Stimulated activated naive CD4-positive, alpha-beta T cell (primary cell): ENCODE measurements at regions not wholly inside any gene's neighbourhood (a gene's known extent, or its start where the extent isn't known, plus 50 kb on each side); places are given as distances from the start of the nearest gene placed in this dataset.

ENCODE experiments used
- DNase-seq, 6 experiments: peaks; one replicate each; lab custom pipeline; 2025; lab: John Stamatoyannopoulos, UW

DNA sequence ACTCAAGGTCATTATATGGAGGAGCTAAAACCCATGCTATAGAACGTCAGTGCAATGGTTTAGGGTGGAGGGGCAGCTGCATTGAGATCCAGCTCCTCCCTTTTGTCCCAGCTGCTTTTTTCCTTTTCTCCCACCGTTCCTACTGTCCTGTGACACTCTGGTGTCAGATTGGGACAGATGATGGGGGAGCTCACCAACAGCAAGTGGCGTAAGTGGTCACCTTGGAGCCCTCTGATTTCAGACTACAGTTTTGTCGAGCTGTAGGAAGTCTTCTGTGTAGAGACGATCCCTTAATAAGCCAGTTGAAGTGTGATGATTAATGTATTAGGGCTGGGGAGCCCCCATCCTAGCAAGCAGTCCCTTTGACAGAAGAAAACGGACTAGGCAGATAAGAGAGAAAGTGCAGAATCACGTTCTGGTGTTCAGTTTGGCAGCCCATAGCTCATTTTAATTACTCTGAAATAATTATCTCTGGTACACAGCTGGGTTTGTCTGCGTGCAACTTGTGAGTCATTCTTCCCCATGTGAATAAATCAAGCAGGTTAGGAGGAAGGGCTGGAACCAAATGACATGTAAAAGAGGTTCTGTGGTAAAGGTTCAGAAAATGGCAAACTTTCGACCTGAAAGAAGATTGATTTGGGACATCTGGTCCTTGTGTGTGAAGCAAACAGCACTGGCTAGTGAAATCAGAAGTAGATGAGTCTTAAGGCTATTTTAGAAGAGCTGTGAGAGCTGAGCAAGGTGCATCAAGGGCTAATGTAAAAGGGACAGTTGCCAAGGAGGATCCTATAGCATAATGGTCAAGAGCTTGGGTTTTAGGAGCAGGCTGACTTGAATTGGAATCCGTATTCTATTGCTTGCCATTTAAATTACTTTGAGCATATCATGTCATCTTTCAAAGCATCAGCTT is 241.4 kb downstream of the EDEM1 start:
- no peak for DNase-seq

- DNase-seq, result no peak
These were observed 242.0 kb downstream of the EDEM1 start for GRCh38 chr3:5429517-5429890.

DNA sequence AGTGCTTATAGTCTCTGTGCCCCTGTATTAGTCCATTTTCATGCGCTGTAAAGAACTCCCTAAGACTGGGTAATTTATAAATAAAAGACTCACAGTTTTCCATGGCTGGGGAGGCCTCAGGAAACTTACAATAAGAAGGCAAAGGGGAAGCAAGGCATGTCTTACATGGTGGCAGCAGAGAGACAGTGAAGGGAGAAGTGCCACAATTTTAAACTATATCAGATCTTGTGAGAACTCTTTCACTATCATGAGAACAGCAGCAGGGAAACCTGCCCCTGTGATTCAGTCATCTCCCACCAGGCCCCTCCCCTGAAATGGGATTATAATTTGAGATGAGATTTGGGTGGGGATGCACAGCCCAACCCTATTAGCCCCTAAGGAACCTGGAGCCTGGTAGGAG is 243.2 kb downstream of the EDEM1 start:
- no peak for DNase-seq

DNA sequence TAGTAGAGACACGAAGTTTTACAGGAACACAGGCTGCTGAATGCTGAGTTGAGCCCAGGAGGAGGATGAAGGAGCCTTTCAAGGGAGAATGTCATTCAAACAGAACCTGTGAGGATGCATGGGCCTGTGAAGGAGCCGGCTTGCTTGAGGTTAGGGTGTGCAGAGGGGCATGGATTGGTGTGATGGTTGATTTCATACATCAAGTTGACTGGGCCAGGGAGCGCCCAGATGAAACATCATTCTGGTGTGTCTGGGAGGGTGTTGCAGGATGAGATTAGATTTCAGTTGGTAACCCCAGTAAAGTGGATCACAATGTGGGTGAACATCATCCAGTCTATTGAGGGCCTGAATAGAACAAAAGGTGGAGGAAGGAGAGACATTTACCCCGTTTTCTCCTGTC is 243.6 kb downstream of the EDEM1 start:
- no peak for DNase-seq

DNA sequence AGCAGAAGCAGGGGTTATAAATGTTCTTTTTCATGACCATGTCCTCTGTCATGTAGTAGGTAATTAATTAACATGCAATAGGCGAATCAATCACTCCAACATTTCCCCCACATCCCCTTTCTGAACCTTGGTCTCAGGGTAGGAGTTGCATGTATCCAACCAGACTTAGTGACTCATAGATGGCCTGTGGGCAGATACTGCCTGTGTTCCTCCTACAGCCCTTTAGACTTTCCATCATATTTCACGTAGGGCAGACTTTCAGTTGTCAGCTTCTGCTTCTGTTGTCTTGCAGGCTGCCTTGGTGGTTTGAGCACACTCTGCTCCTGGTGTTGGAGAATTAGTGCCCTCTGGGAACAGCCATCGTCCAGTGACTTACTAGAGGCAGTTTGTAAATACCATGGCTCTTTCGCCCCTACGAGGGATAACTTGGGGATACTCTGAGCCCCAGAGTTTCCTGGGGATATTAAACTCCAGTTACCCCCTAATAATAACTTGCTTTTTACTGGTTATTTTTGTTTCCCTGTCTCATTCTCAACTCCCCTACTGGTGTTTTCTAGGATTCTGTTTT is 244.4 kb downstream of the EDEM1 start:
- DNase-seq, result no peak

GRCh38 chr3:5437296-5437782 is 249.8 kb downstream of the EDEM1 start:
- no peak for DNase-seq

GRCh38 chr3:5437783-5438323 is 250.3 kb downstream of the EDEM1 start:
- DNase-seq, result no peak

- no peak for DNase-seq
These were observed 253.9 kb downstream of the EDEM1 start for GRCh38 chr3:5441401-5441800.

GRCh38 chr3:5442106-5442785 is 254.7 kb downstream of the EDEM1 start:
- DNase-seq, result no peak

- no peak for DNase-seq
These were observed 255.3 kb downstream of the EDEM1 start for GRCh38 chr3:5442786-5443138.

DNA sequence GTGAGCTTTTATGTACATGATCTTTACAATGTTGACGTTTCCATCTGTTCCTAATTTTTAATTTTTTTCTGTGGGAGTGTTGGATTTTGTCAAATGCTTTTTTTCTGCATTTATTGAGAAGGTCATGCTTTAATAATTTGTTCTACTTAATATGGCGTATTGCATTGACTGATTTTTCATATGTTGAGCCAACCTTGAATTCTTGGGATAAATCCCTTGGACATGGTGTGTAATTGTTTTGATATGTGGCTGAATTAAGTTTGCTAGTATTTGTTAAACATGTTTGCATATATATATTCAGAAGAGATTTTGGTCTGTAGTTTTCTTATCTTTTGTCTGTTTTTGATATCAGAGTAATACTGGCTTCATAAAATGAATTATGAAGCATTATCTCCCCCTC is 256.7 kb downstream of the EDEM1 start:
- no peak for DNase-seq

DNA sequence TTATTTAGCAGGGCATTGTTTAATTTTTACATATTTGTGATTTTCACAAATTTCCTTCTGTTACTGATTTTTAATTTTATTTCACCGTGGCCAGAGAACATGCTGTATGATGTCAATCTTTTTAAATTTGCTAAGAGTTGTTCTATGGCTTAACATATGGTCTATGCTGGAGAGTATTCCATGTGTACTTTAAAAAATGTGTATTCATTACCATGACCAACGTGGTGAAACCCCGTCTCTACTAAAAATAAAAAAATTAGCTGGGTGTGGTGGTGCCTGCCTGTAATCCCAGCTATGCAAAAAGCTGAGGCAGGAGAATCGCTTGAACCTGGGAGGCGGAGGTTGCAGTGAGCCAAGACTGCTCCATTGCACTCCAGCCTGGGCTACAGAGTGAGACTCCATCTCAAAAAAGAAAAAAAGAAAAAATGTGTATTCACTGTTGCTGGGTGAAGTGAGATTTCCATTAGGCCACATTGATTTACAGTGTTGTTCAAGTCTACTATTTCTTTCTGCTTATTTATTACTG is 258.2 kb downstream of the EDEM1 start:
- no peak for DNase-seq

DNA sequence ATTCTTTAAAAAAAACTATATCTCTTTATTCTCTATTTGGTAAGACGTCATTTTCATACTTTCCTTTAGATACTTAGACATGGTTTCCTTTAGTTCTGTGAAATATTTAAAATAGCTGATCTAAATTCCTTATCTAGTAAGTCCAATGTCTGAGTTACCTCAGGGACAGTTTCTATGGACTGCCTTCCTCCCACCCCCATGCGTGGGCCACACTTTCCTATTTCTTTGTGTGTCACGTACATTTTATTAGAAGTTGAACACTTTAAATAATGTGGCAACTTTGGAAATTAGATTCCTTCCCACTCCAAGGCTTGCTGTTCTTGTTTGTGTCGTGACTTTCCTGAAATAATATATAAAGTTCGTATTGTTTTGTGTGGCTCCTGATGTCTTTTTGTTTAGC is 260.7 kb downstream of the EDEM1 start:
- no peak for DNase-seq

DNA sequence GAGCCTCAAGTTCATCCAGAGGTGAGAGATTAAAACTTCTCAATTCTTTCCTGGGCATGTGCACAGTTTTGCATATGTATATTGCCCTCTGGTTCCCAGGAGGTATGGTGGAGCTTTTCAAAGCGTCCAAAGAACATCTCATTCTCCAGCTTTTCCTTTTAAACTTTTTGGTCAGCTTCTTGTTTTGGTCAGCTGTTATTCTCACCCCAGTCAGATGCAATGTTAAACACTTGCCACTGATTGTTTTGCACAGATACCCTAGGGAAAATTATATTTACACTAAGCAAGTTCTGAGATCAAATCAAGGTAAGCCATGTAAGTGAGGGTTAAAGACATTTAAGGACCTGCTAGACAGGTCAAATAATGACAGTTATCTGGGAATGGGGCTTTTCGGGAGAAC is 261.3 kb downstream of the EDEM1 start:
- DNase-seq, result no peak

- no peak for DNase-seq
These were observed 268.7 kb downstream of the EDEM1 start for GRCh38 chr3:5456199-5456598.

DNA sequence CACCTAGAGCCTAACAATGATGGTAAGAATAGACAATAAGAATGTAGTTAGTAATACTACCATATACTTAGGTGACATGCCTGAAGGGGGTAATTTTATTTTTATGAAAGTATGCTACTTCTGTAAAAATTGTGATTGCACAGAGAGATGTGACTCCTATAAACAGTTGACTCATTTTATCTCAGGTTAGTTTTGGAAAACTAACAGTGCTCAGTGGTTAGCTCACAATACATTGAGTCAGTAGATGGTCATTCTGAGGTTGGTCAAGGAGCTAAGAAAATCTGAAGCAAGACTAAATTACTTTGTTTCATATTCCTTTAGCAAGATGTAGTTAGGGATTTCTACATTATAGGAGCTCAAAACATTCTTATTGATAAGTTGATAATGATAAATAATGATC is 271.0 kb downstream of the EDEM1 start:
- DNase-seq, result no peak

DNA sequence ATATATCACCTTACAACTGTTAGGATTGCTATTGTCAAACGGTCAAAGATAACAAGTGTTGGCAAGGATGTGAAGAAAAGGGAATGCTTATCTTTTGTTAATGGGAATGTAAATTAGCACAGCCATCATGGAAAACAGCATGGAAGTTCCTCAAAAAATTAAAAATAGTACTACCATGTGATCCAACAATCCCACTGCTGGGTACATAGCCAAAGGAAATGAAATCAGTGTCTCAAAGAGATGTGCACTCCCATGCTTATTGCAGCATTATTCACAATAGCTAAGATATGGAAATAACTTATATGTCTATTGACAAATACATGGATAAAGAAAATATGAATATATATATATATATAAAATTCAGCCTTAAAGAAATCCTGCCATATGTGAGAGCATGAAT is 274.6 kb downstream of the EDEM1 start:
- no peak for DNase-seq

DNA sequence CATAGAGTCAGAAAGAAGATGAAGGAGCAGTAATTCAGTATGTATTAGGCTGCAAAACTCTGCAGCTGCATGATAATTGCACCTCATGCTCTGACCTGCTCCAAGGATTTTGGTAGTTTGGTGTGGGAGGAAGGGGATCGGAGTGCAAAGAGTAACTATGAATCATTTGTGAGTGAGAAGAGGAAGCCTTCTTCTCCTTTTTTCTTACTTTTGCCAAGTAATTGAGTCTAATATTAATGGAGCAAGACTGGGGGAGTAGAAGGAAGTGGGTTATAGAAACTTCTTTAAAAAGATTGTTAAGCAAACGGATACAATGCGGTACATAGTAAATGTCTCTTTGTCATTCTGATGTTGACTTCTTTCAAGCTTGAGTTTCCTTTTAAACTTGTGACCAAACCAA is 276.5 kb downstream of the EDEM1 start:
- no peak for DNase-seq

DNA sequence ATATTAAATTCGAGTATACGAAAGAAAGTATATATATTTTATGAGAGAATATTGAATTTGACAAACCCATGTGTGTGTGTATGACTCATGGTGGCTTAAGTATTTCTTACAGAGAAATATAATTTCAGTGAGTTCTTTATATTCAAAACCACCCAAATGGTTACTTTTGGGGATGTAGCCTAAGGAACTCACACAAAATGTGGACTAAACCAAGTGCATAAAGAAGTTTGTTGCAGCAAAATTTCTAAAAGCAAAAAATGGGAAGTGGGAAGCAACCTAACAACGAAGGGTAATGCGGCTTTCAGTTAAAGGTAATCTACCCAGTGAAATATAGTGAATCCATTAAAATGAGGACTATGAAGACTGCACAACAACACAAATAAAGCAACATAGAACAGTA is 277.1 kb downstream of the EDEM1 start:
- DNase-seq, result no peak

GRCh38 chr3:5465183-5465582 is 277.7 kb downstream of the EDEM1 start:
- no peak for DNase-seq

DNA sequence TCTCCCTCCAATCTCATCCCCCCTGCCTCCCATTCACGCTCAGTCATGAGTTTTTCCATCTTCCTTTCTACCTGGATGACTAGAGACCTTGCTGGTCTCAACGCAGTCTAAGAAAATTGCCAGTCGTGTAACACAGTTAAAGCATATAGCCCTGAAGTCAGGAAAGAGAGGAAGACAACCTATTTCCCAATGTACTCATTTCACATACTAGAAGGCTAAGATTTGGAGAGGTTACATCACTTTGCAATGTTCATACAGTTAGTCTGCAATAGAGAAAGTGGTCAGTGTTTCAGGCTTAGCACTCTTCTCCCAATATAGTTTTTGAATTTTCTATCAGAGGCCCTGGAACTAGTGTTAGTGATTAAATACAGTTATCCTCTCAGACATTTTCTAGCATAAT is 278.6 kb downstream of the EDEM1 start:
- no peak for DNase-seq

- no peak for DNase-seq
These were observed 279.2 kb downstream of the EDEM1 start for GRCh38 chr3:5466717-5467116.

GRCh38 chr3:5473471-5473870 is 286.0 kb downstream of the EDEM1 start:
- DNase-seq, result no peak
